Gastroesophageal sphincter (tissue), 3 donors: ENCODE measurements at regions not wholly inside any gene's neighbourhood (a gene's known extent, or its start where the extent isn't known, plus 50 kb on each side); places are given as distances from the start of the nearest gene placed in this dataset.

Experiments used
- EP300 ChIP-seq: sonication (generic); formaldehyde crosslinking; IDR thresholded peaks from one replicate; pipeline ENCODE4 v1.6.1; 2017; ENCODE audit warnings: antibody characterized with exemption, mild to moderate bottlenecking
- TF ChIP-seq, protein P1 (sequence below), 4 experiments: fragments of 200-600 bp in 2 of 4; fragments of 450-650 bp in 2 of 4; sonication (generic) in 1 of 4; IDR thresholded peaks; one replicate each; pipeline ENCODE4 v1.5.1; 2017 to 2019; ENCODE audit warnings: antibody characterized with exemption in 4 of 4, mild to moderate bottlenecking in 2 of 4, moderate library complexity in 2 of 4

DNA sequence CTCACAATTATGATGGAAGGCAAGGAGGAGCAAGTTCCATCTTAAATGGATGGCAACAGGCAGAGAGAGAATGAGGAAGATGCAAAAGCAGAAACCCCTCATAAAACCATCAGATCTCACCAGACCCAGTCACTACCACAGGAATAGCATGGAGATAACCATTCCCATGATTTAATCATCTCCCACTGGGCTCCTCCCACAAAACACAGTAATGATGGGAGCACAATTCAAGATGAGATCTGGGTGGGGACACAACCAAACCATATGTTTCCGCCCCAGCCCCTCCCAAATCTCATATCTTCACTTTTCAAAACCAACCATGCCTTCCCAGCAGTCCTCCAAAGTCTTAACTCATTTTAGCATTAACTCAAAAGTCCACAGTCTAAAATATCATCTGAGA lies 304.0 kb downstream of the TUSC1 start:
- no peak for TF ChIP-seq EP300
- TF ChIP-seq, protein P1, sequence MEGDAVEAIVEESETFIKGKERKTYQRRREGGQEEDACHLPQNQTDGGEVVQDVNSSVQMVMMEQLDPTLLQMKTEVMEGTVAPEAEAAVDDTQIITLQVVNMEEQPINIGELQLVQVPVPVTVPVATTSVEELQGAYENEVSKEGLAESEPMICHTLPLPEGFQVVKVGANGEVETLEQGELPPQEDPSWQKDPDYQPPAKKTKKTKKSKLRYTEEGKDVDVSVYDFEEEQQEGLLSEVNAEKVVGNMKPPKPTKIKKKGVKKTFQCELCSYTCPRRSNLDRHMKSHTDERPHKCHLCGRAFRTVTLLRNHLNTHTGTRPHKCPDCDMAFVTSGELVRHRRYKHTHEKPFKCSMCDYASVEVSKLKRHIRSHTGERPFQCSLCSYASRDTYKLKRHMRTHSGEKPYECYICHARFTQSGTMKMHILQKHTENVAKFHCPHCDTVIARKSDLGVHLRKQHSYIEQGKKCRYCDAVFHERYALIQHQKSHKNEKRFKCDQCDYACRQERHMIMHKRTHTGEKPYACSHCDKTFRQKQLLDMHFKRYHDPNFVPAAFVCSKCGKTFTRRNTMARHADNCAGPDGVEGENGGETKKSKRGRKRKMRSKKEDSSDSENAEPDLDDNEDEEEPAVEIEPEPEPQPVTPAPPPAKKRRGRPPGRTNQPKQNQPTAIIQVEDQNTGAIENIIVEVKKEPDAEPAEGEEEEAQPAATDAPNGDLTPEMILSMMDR (IDR thresholded peaks at IDR 0.05) = no peak
